A172 (cell line): ENCODE measurements at regions not wholly inside any gene's neighbourhood (a gene's known extent, or its start where the extent isn't known, plus 50 kb on each side); places are given as distances from the start of the nearest gene placed in this dataset.
"Not testable (repeated sequence)": the region's sequence is repeated elsewhere in the genome, so short reads cannot be mapped to it uniquely, and the experiment has no call there.

Source experiments
- DNase-seq: peaks from one replicate; pipeline ENCODE4 v3.0.0-alpha.2; 2015; ENCODE audit warnings: low spot score

GRCh38 chr5:119299242-119299614, 56.6 kb upstream of the TNFAIP8 start:
- DNase-seq = not testable (repeated sequence)

GRCh38 chr5:119299615-119300310, 56.1 kb upstream of the TNFAIP8 start:
- not testable (repeated sequence) for DNase-seq

- DNase-seq = no peak
Measured at GRCh38 chr5:119300311-119300670, 55.5 kb upstream of the TNFAIP8 start.

- DNase-seq = no peak
Measured at GRCh38 chr5:119301210-119301609, 54.6 kb upstream of the TNFAIP8 start.

GRCh38 chr5:119301906-119302305, 53.9 kb upstream of the TNFAIP8 start:
- DNase-seq = no peak

- DNase-seq = no peak
Measured at GRCh38 chr5:119302449-119302848, 53.4 kb upstream of the TNFAIP8 start.

GRCh38 chr5:119302916-119303897, 52.6 kb upstream of the TNFAIP8 start:
- peak; percentile 92 for DNase-seq

GRCh38 chr5:119304439-119305211, 51.2 kb upstream of the TNFAIP8 start:
- no peak for DNase-seq
